ENCODE measurements at regions not wholly inside any gene's neighbourhood (a gene's known extent, or its start where the extent isn't known, plus 50 kb on each side); places are given as distances from the start of the nearest gene placed in this dataset.

DNA sequence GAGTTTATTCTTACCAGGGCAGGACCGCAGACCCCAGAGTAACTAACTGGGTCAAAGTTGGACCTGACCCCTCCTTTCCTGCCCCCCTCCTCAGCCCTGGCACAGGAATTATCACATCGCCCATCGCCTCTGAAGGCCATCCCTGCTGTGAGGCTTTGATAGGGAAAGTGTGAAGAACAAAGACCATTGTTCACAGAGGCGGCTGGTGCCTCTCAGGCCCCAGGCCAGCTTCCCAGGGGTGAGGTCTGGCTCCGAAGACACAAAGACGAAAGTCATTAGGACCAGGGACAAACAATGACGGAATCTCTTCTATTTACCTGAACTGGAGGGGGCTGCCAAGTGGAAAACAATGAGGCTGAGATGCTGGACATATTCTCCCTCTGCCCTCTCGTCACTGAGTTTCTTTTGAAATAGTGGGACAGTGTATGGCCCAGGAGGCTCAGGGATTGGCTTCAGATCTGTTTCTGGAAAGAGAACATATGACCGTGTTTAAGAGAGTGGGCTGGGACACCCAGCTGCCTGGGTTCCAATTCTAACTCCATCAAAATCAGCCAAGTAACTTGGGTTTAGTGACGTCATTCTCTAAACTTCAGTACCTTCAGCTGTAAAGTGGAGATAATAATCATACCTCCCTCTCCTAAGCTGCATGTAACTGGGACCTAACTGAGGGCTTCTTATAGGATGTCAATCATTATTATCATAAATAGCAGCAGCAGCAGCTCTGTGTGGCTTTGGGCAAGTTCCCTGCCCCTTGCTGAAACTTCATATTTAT lies 769.4 kb downstream of the MED13L start:
- Histone ChIP-seq H3K4me3 (no peak overlapping the region), H3K4me1 (no peaks in the 10 kb centered on the region), H3K27ac (no peak overlapping the region), H3K9me3 (peaks cover 2% of the 10 kb centered on the region; the same call in 1 of the 3 replicates), H3K4me2 (no peak overlapping the region)
- no peak for FAIRE-seq
- ATAC-seq = no peak
- CTCF ChIA-PET = interaction anchor here (0.8 kb wide), 1 partner anchor 46 kb away, joined by 3 read pairs; no protein-coding TSS in a partner anchor
- 56% methylated on average over 10 of the region's 10 CpGs for WGBS (ENCODE audit: missing lambda C conversion rate)
- POLR2A ChIA-PET = no interaction called here
- DNase-seq (ENCODE audit: low read depth in 1 of 2, low spot score in 1 of 2) = no peak
- no peak for TF ChIP-seq KDM1A (IDR thresholded peaks at IDR 0.05; ENCODE audit: low read depth)
- TF ChIP-seq GATA3 (IDR thresholded peaks at IDR 0.05; ENCODE audit: borderline replicate concordance) = no peak
- no peak for TF ChIP-seq HOXB13 (CRISPR knock-in tag; IDR thresholded peaks at IDR 0.05; ENCODE audit: low read depth)
- TF ChIP-seq, protein P1, sequence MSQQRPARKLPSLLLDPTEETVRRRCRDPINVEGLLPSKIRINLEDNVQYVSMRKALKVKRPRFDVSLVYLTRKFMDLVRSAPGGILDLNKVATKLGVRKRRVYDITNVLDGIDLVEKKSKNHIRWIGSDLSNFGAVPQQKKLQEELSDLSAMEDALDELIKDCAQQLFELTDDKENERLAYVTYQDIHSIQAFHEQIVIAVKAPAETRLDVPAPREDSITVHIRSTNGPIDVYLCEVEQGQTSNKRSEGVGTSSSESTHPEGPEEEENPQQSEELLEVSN (IDR thresholded peaks at IDR 0.05; ENCODE audit: borderline replicate concordance, low read depth) = no peak
- TF ChIP-seq POLR2AphosphoS2 (conservative IDR thresholded peaks at IDR 0.05; ENCODE audit: low read length) = no peak
- no peak for TF ChIP-seq ZSCAN20 (CRISPR knock-in tag; IDR thresholded peaks at IDR 0.05)
- TF ChIP-seq NFE2L2 (conservative IDR thresholded peaks at IDR 0.05; ENCODE audit: low read length) = no peak
- TF ChIP-seq, protein P2, sequence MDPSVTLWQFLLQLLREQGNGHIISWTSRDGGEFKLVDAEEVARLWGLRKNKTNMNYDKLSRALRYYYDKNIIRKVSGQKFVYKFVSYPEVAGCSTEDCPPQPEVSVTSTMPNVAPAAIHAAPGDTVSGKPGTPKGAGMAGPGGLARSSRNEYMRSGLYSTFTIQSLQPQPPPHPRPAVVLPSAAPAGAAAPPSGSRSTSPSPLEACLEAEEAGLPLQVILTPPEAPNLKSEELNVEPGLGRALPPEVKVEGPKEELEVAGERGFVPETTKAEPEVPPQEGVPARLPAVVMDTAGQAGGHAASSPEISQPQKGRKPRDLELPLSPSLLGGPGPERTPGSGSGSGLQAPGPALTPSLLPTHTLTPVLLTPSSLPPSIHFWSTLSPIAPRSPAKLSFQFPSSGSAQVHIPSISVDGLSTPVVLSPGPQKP (IDR thresholded peaks at IDR 0.05; ENCODE audit: low read depth, low read length) = no peak
- TF ChIP-seq BHLHE40 (IDR thresholded peaks at IDR 0.05; ENCODE audit: low read depth, low read length) = no peak
- TF ChIP-seq EHF (CRISPR knock-in tag; IDR thresholded peaks at IDR 0.05) = no peak
- TF ChIP-seq, protein P3, sequence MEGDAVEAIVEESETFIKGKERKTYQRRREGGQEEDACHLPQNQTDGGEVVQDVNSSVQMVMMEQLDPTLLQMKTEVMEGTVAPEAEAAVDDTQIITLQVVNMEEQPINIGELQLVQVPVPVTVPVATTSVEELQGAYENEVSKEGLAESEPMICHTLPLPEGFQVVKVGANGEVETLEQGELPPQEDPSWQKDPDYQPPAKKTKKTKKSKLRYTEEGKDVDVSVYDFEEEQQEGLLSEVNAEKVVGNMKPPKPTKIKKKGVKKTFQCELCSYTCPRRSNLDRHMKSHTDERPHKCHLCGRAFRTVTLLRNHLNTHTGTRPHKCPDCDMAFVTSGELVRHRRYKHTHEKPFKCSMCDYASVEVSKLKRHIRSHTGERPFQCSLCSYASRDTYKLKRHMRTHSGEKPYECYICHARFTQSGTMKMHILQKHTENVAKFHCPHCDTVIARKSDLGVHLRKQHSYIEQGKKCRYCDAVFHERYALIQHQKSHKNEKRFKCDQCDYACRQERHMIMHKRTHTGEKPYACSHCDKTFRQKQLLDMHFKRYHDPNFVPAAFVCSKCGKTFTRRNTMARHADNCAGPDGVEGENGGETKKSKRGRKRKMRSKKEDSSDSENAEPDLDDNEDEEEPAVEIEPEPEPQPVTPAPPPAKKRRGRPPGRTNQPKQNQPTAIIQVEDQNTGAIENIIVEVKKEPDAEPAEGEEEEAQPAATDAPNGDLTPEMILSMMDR (IDR thresholded peaks at IDR 0.05) = no peak
- TF ChIP-seq ZNF302 (CRISPR knock-in tag; IDR thresholded peaks at IDR 0.05) = no peak
- TF ChIP-seq HOXA7 (CRISPR knock-in tag; IDR thresholded peaks at IDR 0.05) = no peak
- TF ChIP-seq EP300 (IDR thresholded peaks at IDR 0.05) = no peak
- TF ChIP-seq, protein P4, sequence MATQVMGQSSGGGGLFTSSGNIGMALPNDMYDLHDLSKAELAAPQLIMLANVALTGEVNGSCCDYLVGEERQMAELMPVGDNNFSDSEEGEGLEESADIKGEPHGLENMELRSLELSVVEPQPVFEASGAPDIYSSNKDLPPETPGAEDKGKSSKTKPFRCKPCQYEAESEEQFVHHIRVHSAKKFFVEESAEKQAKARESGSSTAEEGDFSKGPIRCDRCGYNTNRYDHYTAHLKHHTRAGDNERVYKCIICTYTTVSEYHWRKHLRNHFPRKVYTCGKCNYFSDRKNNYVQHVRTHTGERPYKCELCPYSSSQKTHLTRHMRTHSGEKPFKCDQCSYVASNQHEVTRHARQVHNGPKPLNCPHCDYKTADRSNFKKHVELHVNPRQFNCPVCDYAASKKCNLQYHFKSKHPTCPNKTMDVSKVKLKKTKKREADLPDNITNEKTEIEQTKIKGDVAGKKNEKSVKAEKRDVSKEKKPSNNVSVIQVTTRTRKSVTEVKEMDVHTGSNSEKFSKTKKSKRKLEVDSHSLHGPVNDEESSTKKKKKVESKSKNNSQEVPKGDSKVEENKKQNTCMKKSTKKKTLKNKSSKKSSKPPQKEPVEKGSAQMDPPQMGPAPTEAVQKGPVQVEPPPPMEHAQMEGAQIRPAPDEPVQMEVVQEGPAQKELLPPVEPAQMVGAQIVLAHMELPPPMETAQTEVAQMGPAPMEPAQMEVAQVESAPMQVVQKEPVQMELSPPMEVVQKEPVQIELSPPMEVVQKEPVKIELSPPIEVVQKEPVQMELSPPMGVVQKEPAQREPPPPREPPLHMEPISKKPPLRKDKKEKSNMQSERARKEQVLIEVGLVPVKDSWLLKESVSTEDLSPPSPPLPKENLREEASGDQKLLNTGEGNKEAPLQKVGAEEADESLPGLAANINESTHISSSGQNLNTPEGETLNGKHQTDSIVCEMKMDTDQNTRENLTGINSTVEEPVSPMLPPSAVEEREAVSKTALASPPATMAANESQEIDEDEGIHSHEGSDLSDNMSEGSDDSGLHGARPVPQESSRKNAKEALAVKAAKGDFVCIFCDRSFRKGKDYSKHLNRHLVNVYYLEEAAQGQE (IDR thresholded peaks at IDR 0.05) = no peak
- TF ChIP-seq MAZ (IDR thresholded peaks at IDR 0.05; ENCODE audit: borderline replicate concordance, low read depth, low read length) = no peak
- no peak for TF ChIP-seq RCOR1 (IDR thresholded peaks at IDR 0.05; ENCODE audit: low read depth, low read length)

DNA sequence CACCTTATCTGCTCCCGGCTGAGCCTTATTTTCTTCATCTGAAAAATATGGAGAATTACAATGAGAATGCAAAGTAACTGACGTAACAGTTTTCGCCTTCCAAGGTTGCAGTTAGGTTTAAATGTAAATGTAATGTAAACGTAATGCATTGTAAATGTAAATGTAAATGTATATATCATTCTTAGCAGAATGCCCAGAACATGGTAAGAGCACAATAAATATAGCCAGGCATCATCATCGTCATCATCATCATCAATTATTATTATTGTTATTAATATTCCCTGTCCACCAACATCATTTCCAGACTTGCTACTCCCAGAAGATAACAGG lies 770.0 kb downstream of the MED13L start:
- no peak for ATAC-seq
- TF ChIP-seq HDAC2 (IDR thresholded peaks at IDR 0.05) (no peak), POLR2AphosphoS2 (conservative IDR thresholded peaks at IDR 0.05; ENCODE audit: low read length) (no peak), SMC3 (IDR thresholded peaks at IDR 0.05) (no peak), CHD4 (IDR thresholded peaks at IDR 0.05; ENCODE audit: borderline replicate concordance) (no peak), CBX8 (IDR thresholded peaks at IDR 0.05) (no peak), RCOR1 (IDR thresholded peaks at IDR 0.05; ENCODE audit: low read depth, low read length) (no peak), MYC (IDR thresholded peaks at IDR 0.05; ENCODE audit: borderline replicate concordance, low read length) (no peak), ZNF302 (CRISPR knock-in tag; IDR thresholded peaks at IDR 0.05) (no peak)
- TF ChIP-seq, protein P5, sequence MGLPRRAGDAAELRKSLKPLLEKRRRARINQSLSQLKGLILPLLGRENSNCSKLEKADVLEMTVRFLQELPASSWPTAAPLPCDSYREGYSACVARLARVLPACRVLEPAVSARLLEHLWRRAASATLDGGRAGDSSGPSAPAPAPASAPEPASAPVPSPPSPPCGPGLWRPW (IDR thresholded peaks at IDR 0.05) = no peak
- TF ChIP-seq, protein P4 (IDR thresholded peaks at IDR 0.05) = no peak

More for the DNA sequence above, 770.0 kb downstream of the MED13L start:
- Histone ChIP-seq H3K4me2 (no peak overlapping the region), H3K4me3 (no peak overlapping the region), H3K27ac (no peak overlapping the region), H3K9me3 (no peaks in the 10 kb centered on the region), H3K4me1 (no peaks in the 10 kb centered on the region)
- DNase-seq (ENCODE audit: low read depth in 1 of 2, low spot score in 1 of 2) = no peak
- 64% methylated on average over 5 of the region's 5 CpGs for WGBS (ENCODE audit: missing lambda C conversion rate)
- no peak for FAIRE-seq
- POLR2A ChIA-PET = no interaction called here
- CTCF ChIA-PET = no interaction called here

All from A549 (cell line).